WI38 (cell line): ENCODE measurements at regions not wholly inside any gene's neighbourhood (a gene's known extent, or its start where the extent isn't known, plus 50 kb on each side); places are given as distances from the start of the nearest gene placed in this dataset.

Source experiments
- H3K4me3 ChIP-seq: 2 replicates; pipeline ENCODE4 v1.5.1; 2011; ENCODE audit warnings: low read depth, mild to moderate bottlenecking, control low read depth, low read length
- CTCF ChIP-seq: IDR thresholded peaks from 2 replicates; pipeline ENCODE4 v1.5.1; 2012; ENCODE audit warnings: low read depth, mild to moderate bottlenecking, control low read depth, low read length

- TF ChIP-seq CTCF: no peak
- H3K4me3 ChIP-seq: no peak overlapping the region
Observed at GRCh38 chr2:72008608-72009007, 139.1 kb downstream of the CYP26B1 start.

GRCh38 chr2:72007402-72007801 lies 140.3 kb downstream of the CYP26B1 start:
- no peak for TF ChIP-seq CTCF
- H3K4me3 ChIP-seq: no peak overlapping the region

- no peak overlapping the region for H3K4me3 ChIP-seq
- TF ChIP-seq CTCF: no peak
Observed at GRCh38 chr2:72006188-72006736, 141.4 kb downstream of the CYP26B1 start.

- no peak overlapping the region for H3K4me3 ChIP-seq
- no peak for TF ChIP-seq CTCF
Observed at GRCh38 chr2:72004976-72005375, 142.7 kb downstream of the CYP26B1 start.

GRCh38 chr2:72004201-72004915 lies 143.3 kb downstream of the CYP26B1 start:
- no peak overlapping the region for H3K4me3 ChIP-seq
- no peak for TF ChIP-seq CTCF

GRCh38 chr2:72003796-72004195 lies 143.9 kb downstream of the CYP26B1 start:
- H3K4me3 ChIP-seq: no peak overlapping the region

More at GRCh38 chr2:72003796-72004195, 143.9 kb downstream of the CYP26B1 start:
- TF ChIP-seq CTCF: no peak
